Thoracic aorta (tissue), 2 donors: ENCODE measurements at regions not wholly inside any gene's neighbourhood (a gene's known extent, or its start where the extent isn't known, plus 50 kb on each side); places are given as distances from the start of the nearest gene placed in this dataset.

ENCODE experiments used
- ATAC-seq: fragments of 150-250 bp; one replicate; pipeline ENCODE4 v1.8.0; 2017; ENCODE audit warnings: low read depth; ENCODE audit not compliant: insufficient number of reproducible peaks, low FRiP score
- DNase-seq: peaks from one replicate; pipeline ENCODE4 v3.0.0-alpha.2; 2020; ENCODE audit warnings: low spot score
- H3K27ac ChIP-seq, 2 donors: fragments of 200-600 bp; sonication (generic); 1 replicate in 1 of 2; 2 replicates in 1 of 2; pipeline ENCODE4 v1.5.1; 2016; ENCODE audit warnings: mild to moderate bottlenecking in 2 of 2, moderate library complexity in 2 of 2
- H3K27me3 ChIP-seq: fragments of 200-600 bp; sonication (generic); replicated peaks from 2 replicates; pipeline ENCODE4 v1.6.0; 2016; ENCODE audit warnings: mild to moderate bottlenecking; ENCODE audit not compliant: insufficient read depth
- H3K36me3 ChIP-seq: fragments of 200-600 bp; sonication (generic); one replicate; pipeline ENCODE4 v1.5.1; 2016
- H3K4me1 ChIP-seq, 2 donors: fragments of 200-600 bp; sonication (generic); 1 replicate in 1 of 2; 2 replicates in 1 of 2; pipeline versions ENCODE4 v1.5.1 to v1.6.0; 2016; ENCODE audit warnings: low read depth in 2 of 2, mild to moderate bottlenecking in 1 of 2; ENCODE audit not compliant: control insufficient read depth in 1 of 2
- H3K4me3 ChIP-seq: fragments of 200-600 bp; sonication (generic); 2 replicates; pipeline ENCODE4 v1.5.1; 2016; ENCODE audit warnings: mild to moderate bottlenecking
- H3K9me3 ChIP-seq: fragments of 200-600 bp; sonication (generic); 2 replicates; pipeline ENCODE4 v1.5.1; 2016
- CTCF ChIP-seq: fragments of 200-600 bp; sonication (generic); IDR thresholded peaks from one replicate; pipeline ENCODE4 v1.5.1; 2019; ENCODE audit warnings: antibody characterized with exemption

GRCh38 chr3:80586338-80586737 lies 818.5 kb upstream of the ROBO1 start:
- Histone ChIP-seq H3K4me1 (no peaks in the 10 kb centered on the region), H3K9me3 (no peaks in the 10 kb centered on the region), H3K27me3 (no peaks in the 10 kb centered on the region), H3K4me3 (no peak overlapping the region), H3K36me3 (no peaks in the 10 kb centered on the region), H3K27ac (no peak overlapping the region)
- DNase-seq, result no peak
- no peak for TF ChIP-seq CTCF
- ATAC-seq, result no peak

- Histone ChIP-seq H3K27me3 (no peaks in the 10 kb centered on the region), H3K4me3 (no peak overlapping the region), H3K4me1 (no peaks in the 10 kb centered on the region), H3K36me3 (no peaks in the 10 kb centered on the region), H3K27ac (no peak overlapping the region), H3K9me3 (no peaks in the 10 kb centered on the region)
- no peak for TF ChIP-seq CTCF
- DNase-seq (no peak), ATAC-seq (no peak)
These were observed 812.3 kb upstream of the ROBO1 start for GRCh38 chr3:80580146-80580545.

- no peak overlapping the region for H3K4me3 ChIP-seq
- H3K36me3 ChIP-seq, result no peaks in the 10 kb centered on the region
- ATAC-seq (no peak), DNase-seq (no peak)
- H3K27me3 ChIP-seq, result no peaks in the 10 kb centered on the region
- no peak overlapping the region for H3K27ac ChIP-seq
- H3K4me1 ChIP-seq, result no peaks in the 10 kb centered on the region
- no peaks in the 10 kb centered on the region for H3K9me3 ChIP-seq
- TF ChIP-seq CTCF, result no peak
These were observed 796.6 kb upstream of the ROBO1 start for GRCh38 chr3:80564391-80564790.

- Histone ChIP-seq H3K27me3 (no peaks in the 10 kb centered on the region), H3K4me1 (no peaks in the 10 kb centered on the region), H3K27ac (no peak overlapping the region), H3K36me3 (no peaks in the 10 kb centered on the region), H3K9me3 (no peaks in the 10 kb centered on the region), H3K4me3 (no peak overlapping the region)
- TF ChIP-seq CTCF, result no peak
- ATAC-seq (no peak), DNase-seq (no peak)
These were observed 791.9 kb upstream of the ROBO1 start for GRCh38 chr3:80559701-80560100.

- Histone ChIP-seq H3K4me3 (no peak overlapping the region), H3K36me3 (no peaks in the 10 kb centered on the region), H3K9me3 (no peaks in the 10 kb centered on the region), H3K27ac (no peak overlapping the region), H3K27me3 (no peaks in the 10 kb centered on the region), H3K4me1 (no peaks in the 10 kb centered on the region)
- TF ChIP-seq CTCF, result no peak
- DNase-seq, result no peak
- ATAC-seq, result no peak
These were observed 789.0 kb upstream of the ROBO1 start for GRCh38 chr3:80556763-80557162.
